ENCODE measurements at regions not wholly inside any gene's neighbourhood (a gene's known extent, or its start where the extent isn't known, plus 50 kb on each side); places are given as distances from the start of the nearest gene placed in this dataset.
"Not testable (repeated sequence)": the region's sequence is repeated elsewhere in the genome, so short reads cannot be mapped to it uniquely, and the experiment has no call there.

DNA sequence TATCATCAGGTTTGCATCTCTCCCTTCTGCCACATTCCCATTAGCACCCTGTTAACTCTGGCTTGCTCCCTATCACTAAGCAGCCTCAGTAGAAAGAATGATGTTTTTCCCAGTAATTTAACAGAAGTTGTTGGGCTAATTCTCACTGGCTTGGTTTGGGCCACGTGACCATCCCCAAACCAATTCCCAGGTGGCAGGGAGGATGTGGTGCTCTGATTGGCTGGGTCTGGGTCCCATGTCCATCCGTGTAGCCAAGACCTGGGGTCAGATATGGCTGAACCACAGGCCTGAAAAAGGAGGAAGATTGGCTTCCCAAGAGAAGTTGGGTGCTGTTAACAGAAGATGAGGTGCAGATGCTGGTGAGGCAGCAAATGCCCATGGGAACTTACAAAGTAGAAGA is 122.0 kb downstream of the BOD1 start:
- no peak for DNase-seq

DNA sequence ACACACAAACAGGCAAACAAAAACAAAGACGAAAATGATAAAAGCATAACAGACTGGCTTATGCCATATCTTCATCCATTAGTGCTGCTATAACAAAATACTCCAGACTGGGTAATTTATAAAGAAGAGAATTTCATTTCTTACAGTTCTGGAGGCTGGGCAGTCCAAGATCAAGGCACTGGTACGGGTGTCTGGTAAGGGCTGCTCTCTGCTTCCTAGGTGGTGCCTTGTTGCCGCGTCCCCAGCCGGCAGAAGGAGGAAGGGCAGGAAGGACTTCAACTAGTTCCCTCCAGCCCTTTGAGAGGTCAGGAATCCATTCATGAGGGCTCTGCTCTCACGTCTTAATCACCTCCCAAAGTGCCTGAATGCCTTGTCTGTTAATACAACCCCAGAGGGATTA is 122.6 kb downstream of the BOD1 start:
- DNase-seq, result no peak

DNA sequence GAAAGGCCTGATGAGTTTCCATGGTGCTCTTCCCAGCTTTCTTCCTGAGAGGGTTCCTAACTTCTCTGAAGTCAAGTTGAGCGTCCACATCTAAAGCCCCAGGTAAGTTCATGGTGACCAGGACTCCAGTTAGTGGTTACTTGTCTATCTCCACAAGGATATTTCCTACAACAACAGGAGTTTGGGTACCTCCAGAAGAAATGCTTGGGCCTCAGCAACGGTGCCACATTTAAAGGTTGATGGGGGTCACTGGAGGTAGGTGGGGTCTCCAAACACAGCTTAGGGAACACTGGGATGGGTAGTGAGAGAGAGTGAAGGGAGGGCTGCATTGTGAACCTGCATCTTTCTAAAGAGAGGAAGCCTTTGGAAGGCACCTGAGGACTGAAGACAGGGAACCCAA is 123.4 kb downstream of the BOD1 start:
- DNase-seq, result no peak

DNA sequence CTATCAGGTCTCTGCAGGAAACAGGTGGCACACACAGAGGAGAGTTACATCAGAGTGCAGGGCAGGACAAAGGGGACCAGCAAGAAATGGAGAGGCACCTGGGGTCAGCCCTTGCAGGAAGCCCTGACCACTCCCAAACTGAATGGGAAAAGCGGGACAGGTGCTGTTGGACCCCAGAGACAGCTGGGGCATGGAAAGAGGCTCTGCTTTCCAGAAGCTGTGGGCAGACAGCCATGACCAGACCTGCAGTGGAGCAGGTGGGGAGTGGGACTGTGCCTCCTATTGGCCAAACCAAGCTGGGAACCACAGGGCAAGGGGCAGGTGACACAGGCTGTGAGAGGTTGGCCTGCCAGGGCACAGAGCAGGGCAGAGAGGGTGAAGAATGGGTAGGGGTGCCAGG is 125.8 kb downstream of the BOD1 start:
- no peak for DNase-seq

GRCh38 chr5:173488144-173488543 is 128.3 kb downstream of the BOD1 start:
- no peak for DNase-seq

DNA sequence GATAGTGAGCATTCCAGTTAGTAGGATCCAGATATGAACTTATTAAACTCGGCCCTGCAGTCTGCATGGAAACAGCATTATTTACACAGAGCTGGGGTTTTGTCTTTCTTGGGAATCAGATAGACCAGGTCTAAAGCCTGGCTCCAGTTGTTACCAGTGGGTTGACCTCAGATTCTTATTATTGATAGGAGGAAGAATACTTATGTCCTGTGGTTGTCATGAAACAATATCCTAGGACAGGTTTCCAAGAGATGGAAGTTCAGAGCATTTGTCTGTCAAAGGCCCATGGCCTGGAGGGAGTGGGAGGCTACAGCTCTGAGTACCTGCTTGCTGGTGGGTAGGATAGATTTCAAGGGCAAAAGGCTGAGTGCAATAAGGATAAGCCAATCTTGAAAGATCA is 129.2 kb downstream of the BOD1 start:
- DNase-seq, result no peak

GRCh38 chr5:173486355-173487225 is 129.9 kb downstream of the BOD1 start:
- DNase-seq, result no peak

DNA sequence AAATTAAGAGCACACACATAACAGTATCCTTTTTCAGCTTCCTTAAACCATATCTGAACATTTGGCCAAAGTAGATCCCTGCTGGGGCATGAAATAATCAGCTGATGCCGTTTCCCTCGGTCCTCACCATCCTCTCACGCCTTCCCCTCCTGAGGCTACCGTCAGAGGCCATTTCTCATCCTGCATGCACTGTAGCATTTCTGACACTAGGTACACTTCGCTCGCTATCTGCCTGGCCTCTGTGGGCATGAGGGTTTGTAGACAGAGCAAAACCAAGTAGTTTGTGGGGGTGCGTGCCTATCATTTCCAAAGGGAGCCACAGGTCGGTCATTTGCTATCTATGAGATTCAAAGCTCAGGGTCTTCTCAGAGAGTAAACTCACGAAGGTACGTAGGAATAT is 131.9 kb downstream of the BOD1 start:
- DNase-seq, result no peak

GRCh38 chr5:173483599-173483998 is 132.9 kb downstream of the BOD1 start:
- DNase-seq, result not testable (repeated sequence)

DNA sequence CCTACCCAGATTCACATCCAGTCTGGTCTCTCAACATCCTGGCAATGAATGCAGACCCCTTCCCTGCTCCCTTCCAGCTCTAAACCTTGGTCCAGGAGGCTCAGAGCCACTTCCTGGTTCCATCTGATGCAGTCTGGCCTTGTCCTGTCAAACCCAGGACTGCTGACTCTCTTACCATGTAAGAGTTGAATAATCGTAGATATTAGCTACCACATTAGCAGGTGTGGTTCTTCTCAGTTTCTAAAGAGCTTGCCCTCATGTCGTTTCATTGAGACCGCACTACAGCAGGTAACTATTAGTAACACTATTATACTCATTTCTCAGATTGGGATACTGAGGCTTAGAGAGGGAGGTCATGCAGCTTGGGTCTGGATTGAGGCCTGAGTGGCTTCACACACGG is 133.3 kb downstream of the BOD1 start:
- no peak for DNase-seq

GRCh38 chr5:173481821-173482220 is 134.6 kb downstream of the BOD1 start:
- no peak for DNase-seq

GRCh38 chr5:173480896-173481295 is 135.6 kb downstream of the BOD1 start:
- DNase-seq, result no peak

GRCh38 chr5:173479711-173480110 is 136.7 kb downstream of the BOD1 start:
- DNase-seq, result no peak

DNA sequence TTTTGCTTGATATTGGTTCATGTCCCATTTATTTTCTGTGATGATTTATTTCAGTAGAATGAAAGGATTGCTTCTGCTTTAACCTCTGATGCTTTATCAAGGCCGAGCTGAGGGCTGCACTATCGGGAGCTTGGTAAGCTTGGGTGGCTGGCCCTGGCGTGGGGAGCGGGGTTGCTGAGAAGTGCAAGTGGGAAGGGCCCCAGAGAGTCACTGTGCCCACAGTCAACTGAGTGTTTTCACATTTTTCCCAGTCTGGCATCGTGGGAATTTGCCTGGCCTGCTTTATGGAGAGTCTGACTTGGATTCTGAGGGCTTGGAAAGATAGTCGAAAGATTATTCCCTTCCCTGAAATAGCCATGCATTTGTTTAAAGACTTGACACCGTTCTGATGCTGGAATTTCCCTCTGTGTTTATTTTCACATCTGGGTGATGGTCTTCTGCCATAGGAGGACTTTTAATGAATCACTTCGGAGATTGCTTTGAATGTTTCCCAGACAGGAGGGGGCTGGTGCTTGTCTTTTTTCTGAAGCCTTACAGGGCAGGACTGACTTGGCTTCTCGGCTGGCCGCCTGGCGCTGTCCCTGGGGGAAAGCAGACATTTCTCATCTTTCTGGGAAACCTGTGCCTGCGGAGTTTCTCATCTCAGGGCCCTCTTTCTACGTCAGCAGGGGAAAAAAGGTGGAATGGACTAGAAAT is 139.0 kb downstream of the BOD1 start:
- no peak for DNase-seq

DNA sequence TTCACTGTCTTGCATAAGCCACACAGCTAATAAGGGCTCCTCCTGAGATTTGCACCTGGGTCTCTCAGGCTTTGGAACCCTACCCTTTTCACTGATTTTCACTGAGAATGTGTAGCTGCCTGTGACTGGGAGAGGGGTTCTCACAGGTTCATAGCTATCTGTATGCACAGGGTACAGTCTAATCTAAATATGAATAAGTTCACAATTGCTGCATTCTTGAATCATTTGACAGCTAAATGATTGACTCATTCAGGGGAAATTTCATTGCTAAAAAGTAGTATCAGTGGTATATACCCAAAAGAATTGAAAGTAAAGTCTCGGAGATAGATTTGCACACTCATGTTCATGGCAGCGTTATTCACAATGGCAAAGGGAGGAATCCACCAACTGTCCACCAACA is 140.7 kb downstream of the BOD1 start:
- no peak for DNase-seq

- no peak for DNase-seq
Observed at GRCh38 chr5:173474881-173475287, 141.6 kb downstream of the BOD1 start.

GRCh38 chr5:173473288-173473687 is 143.2 kb downstream of the BOD1 start:
- DNase-seq, result no peak

DNA sequence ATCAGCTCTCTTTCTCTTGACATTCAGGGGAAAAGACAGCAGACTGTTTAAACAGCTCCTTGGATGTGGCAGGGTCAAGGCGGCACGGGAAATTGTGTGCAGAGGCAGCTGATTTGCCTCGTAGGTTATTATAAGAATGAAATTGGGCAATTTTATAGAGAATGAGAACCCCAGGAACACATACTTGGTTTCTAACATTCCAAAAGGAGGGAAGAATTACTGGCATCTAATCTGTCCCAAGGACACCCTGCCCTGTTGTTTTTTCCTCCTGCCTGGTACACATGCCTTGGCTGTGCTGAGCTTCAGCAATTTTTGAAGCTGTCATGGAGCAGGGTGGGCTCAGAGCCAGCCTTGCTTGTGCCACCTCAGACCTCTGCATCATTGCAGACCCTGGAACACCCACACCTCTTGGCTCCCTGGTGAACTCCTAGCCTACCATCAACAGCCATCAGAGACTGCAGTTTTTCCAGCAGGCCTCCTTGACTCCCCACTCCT is 143.6 kb downstream of the BOD1 start:
- no peak for DNase-seq

DNA sequence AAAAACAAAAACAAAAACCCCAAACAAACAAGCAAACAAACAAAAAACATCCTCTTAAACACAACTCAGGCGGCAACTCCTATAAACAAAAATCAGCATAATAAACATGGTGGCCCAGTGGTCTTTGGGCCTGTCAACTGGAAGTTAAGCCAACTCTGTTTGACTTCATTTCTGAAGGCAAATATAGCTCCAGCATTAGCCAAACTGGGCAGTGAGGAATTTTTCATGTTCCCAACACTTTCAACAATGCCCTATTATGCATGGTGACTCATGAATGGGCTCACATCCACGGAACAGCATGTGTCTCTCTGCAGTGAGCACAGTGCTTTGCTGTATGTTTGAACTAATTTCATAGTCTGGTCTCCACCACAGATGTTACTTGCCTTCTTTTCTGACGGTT is 143.9 kb upstream of the STC2 start:
- DNase-seq, result peak; percentile 76 to 91

GRCh38 chr5:173468821-173469251 is 140.6 kb upstream of the STC2 start:
- DNase-seq, result no peak

DNA sequence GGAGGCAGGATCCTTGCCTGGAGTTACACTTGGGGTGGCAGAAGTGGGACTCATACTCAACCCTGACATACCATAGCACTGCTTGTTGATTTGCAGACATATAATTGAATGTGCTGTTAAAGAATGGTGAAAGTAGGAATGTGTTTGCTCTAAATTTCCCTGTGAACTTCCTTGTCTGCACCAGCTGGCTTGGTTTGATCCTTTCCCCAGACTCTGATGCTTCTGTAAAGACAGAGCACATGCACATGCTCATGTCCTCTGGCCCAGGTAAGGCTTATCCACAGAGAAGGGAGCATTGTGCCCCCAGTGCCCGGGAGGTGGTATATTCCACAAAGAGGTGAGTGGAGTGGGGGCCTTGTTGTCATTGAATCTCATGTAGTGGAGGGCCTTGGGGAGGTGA is 138.0 kb upstream of the STC2 start:
- no peak for DNase-seq

GRCh38 chr5:173464813-173465212 is 136.6 kb upstream of the STC2 start:
- no peak for DNase-seq

GRCh38 chr5:173463207-173463606 is 135.0 kb upstream of the STC2 start:
- DNase-seq, result no peak

Measured in SW 1271 (cell line).